Ectodermal cell (in vitro differentiated cells): ENCODE measurements at regions not wholly inside any gene's neighbourhood (a gene's known extent, or its start where the extent isn't known, plus 50 kb on each side); places are given as distances from the start of the nearest gene placed in this dataset.
"Not testable (repeated sequence)": the region's sequence is repeated elsewhere in the genome, so short reads cannot be mapped to it uniquely, and the experiment has no call there.

Experiments used
- H3K27ac ChIP-seq: 2 replicates; pipeline ENCODE4 v1.7.0; 2013; ENCODE audit warnings: mild to moderate bottlenecking, low read depth, low read length; ENCODE audit not compliant: insufficient read depth, poor library complexity, severe bottlenecking
- H3K27me3 ChIP-seq: 2 replicates; pipeline ENCODE4 v1.7.0; 2013; ENCODE audit warnings: mild to moderate bottlenecking, low read length; ENCODE audit not compliant: insufficient read depth, control insufficient read depth, poor library complexity, severe bottlenecking
- H3K36me3 ChIP-seq: one replicate; pipeline ENCODE4 v1.7.0; 2013; ENCODE audit warnings: low read length; ENCODE audit not compliant: control insufficient read depth, insufficient read depth
- H3K4me1 ChIP-seq: one replicate; pipeline ENCODE4 v1.7.0; 2013; ENCODE audit warnings: low read length; ENCODE audit not compliant: control insufficient read depth, insufficient read depth
- H3K4me3 ChIP-seq: 2 replicates; pipeline ENCODE4 v1.7.0; 2013; ENCODE audit warnings: low read depth, low read length, control low read depth; ENCODE audit not compliant: insufficient read depth
- H3K9me3 ChIP-seq: 2 replicates; pipeline ENCODE4 v1.7.0; 2013; ENCODE audit warnings: mild to moderate bottlenecking, low read length, moderate library complexity; ENCODE audit not compliant: control insufficient read depth
- WGBS, 2 experiments: methylation state at CpG; one replicate each; pipeline ENCODE4 v1.1.7; 2013; ENCODE audit warnings: missing lambda C conversion rate in 2 of 2; 5-methylcytosine and 5-hydroxymethylcytosine counted together

- Histone ChIP-seq H3K4me1 (no peaks in the 10 kb centered on the region), H3K36me3 (no peaks in the 10 kb centered on the region), H3K27ac (no peak overlapping the region), H3K9me3 (no peaks in the 10 kb centered on the region), H3K27me3 (no peaks in the 10 kb centered on the region), H3K4me3 (no peak overlapping the region)
- WGBS, 2 experiments = 44 to 64% methylated on average over 1 to 2 of the region's 2 CpGs
Measured at GRCh38 chr7:51850126-51850525, 533.5 kb upstream of the COBL start.

GRCh38 chr7:51847461-51848134, 531.0 kb upstream of the COBL start:
- H3K36me3 ChIP-seq = no peaks in the 10 kb centered on the region
- no peaks in the 10 kb centered on the region for H3K9me3 ChIP-seq
- no peak overlapping the region for H3K4me3 ChIP-seq
- no peaks in the 10 kb centered on the region for H3K27me3 ChIP-seq
- H3K27ac ChIP-seq = no peak overlapping the region
- no peaks in the 10 kb centered on the region for H3K4me1 ChIP-seq
- 65 to 72% methylated on average over 7 of the region's 7 CpGs for WGBS, 2 experiments

GRCh38 chr7:51839130-51839529, 522.5 kb upstream of the COBL start:
- H3K36me3 ChIP-seq, H3K9me3 ChIP-seq, H3K27me3 ChIP-seq, H3K4me1 ChIP-seq, H3K27ac ChIP-seq, H3K4me3 ChIP-seq: not testable (repeated sequence)
- WGBS, 2 experiments = 93% methylated on average over 17 to 18 of the region's 18 CpGs

GRCh38 chr7:51827631-51828030, 511.0 kb upstream of the COBL start:
- Histone ChIP-seq H3K4me3 (no peak overlapping the region), H3K9me3 (no peaks in the 10 kb centered on the region), H3K27ac (no peak overlapping the region), H3K4me1 (no peaks in the 10 kb centered on the region), H3K27me3 (no peaks in the 10 kb centered on the region), H3K36me3 (no peaks in the 10 kb centered on the region)
- WGBS, 2 experiments = 90 to 95% methylated on average over 2 of the region's 2 CpGs

GRCh38 chr7:51824050-51824449, 507.4 kb upstream of the COBL start:
- no peaks in the 10 kb centered on the region for H3K36me3 ChIP-seq
- H3K9me3 ChIP-seq = no peaks in the 10 kb centered on the region
- H3K27ac ChIP-seq = no peak overlapping the region
- no peaks in the 10 kb centered on the region for H3K4me1 ChIP-seq
- H3K27me3 ChIP-seq = no peaks in the 10 kb centered on the region
- WGBS, 2 experiments = 91 to 94% methylated on average over 7 of the region's 7 CpGs
- no peak overlapping the region for H3K4me3 ChIP-seq

- no peak overlapping the region for H3K4me3 ChIP-seq
- H3K27ac ChIP-seq = no peak overlapping the region
- no peaks in the 10 kb centered on the region for H3K36me3 ChIP-seq
- H3K9me3 ChIP-seq = no peaks in the 10 kb centered on the region
- H3K27me3 ChIP-seq = no peaks in the 10 kb centered on the region
- 90 to 91% methylated on average over 3 of the region's 3 CpGs for WGBS, 2 experiments
- no peaks in the 10 kb centered on the region for H3K4me1 ChIP-seq
Measured at GRCh38 chr7:51823437-51823836, 506.8 kb upstream of the COBL start.

- H3K27ac ChIP-seq = no peak overlapping the region
- H3K4me1 ChIP-seq = no peaks in the 10 kb centered on the region
- no peaks in the 10 kb centered on the region for H3K36me3 ChIP-seq
- H3K4me3 ChIP-seq = no peak overlapping the region
- no peaks in the 10 kb centered on the region for H3K27me3 ChIP-seq
- H3K9me3 ChIP-seq = no peaks in the 10 kb centered on the region
- WGBS, 2 experiments = 93 to 96% methylated on average over 5 of the region's 5 CpGs
Measured at GRCh38 chr7:51817694-51818225, 501.2 kb upstream of the COBL start.

GRCh38 chr7:51805783-51806431, 489.3 kb upstream of the COBL start:
- not testable (repeated sequence) for H3K27me3 ChIP-seq, H3K4me3 ChIP-seq, H3K27ac ChIP-seq, H3K4me1 ChIP-seq, H3K36me3 ChIP-seq, H3K9me3 ChIP-seq
- 96 to 97% methylated on average over 41 of the region's 41 CpGs for WGBS, 2 experiments

GRCh38 chr7:51802718-51803117, 486.1 kb upstream of the COBL start:
- no peaks in the 10 kb centered on the region for H3K36me3 ChIP-seq
- WGBS, 2 experiments = 30 to 32% methylated on average over 5 of the region's 5 CpGs
- no peak overlapping the region for H3K4me3 ChIP-seq
- H3K9me3 ChIP-seq = no peaks in the 10 kb centered on the region
- no peak overlapping the region for H3K27ac ChIP-seq
- no peaks in the 10 kb centered on the region for H3K27me3 ChIP-seq
- peaks cover 7% of the 10 kb centered on the region for H3K4me1 ChIP-seq

- Histone ChIP-seq H3K9me3 (no peaks in the 10 kb centered on the region), H3K27ac (no peak overlapping the region), H3K36me3 (no peaks in the 10 kb centered on the region), H3K4me3 (no peak overlapping the region), H3K4me1 (peaks cover 3% of the 10 kb centered on the region), H3K27me3 (no peaks in the 10 kb centered on the region)
- no CpG with 5 or more reads among the region's 1 CpG for WGBS, 2 experiments
Measured at GRCh38 chr7:51797371-51797770, 480.8 kb upstream of the COBL start.
